HAP-1 (cell line): ENCODE measurements at regions not wholly inside any gene's neighbourhood (a gene's known extent, or its start where the extent isn't known, plus 50 kb on each side); places are given as distances from the start of the nearest gene placed in this dataset.

ENCODE experiments used
- DNase-seq, 2 experiments: peaks; one replicate each; pipeline ENCODE4 v3.0.0-alpha.2; 2016 to 2020; ENCODE audit warnings: low spot score in 2 of 2
- H3K27me3 ChIP-seq: fragments of 250-450 bp; sonication (Bioruptor Pico); 2 replicates; pipeline ENCODE4 v1.5.1; 2020; ENCODE audit warnings: low read depth, mild to moderate bottlenecking, moderate library complexity
- H3K36me3 ChIP-seq: fragments of 250-450 bp; sonication (Bioruptor Pico); replicated peaks from 2 replicates; pipeline ENCODE4 v1.5.1; 2020; ENCODE audit warnings: mild to moderate bottlenecking
- H3K4me1 ChIP-seq: fragments of 250-450 bp; sonication (Bioruptor Pico); 2 replicates; pipeline ENCODE4 v1.5.1; 2020; ENCODE audit warnings: mild to moderate bottlenecking
- H3K4me3 ChIP-seq: fragments of 250-450 bp; sonication (Bioruptor Pico); 2 replicates; pipeline ENCODE4 v1.5.1; 2020; ENCODE audit warnings: mild to moderate bottlenecking, moderate library complexity
- H3K9me3 ChIP-seq: fragments of 250-450 bp; sonication (Bioruptor Pico); 2 replicates; pipeline ENCODE4 v1.5.1; 2020; ENCODE audit warnings: mild to moderate bottlenecking, moderate library complexity
- in situ Hi-C: fragments of 300-500 bp; cut with MboI; formaldehyde crosslinking; loops from 3 replicates; pipeline ENCODE4 v1.14.3; 2020; ENCODE audit warnings: low sequenced_read_pairs, inconsistent platforms, mixed read lengths

- in situ Hi-C loops, result no loop called here
- no peak for DNase-seq
- Histone ChIP-seq H3K36me3 (no peaks in the 10 kb centered on the region), H3K4me1 (no peaks in the 10 kb centered on the region), H3K27me3 (no peaks in the 10 kb centered on the region), H3K4me3 (no peak overlapping the region), H3K9me3 (no peaks in the 10 kb centered on the region)
These were observed 471.1 kb upstream of the NWD2 start for GRCh38 chr4:36773467-36773866.

GRCh38 chr4:36775544-36775943 lies 469.0 kb upstream of the NWD2 start:
- Histone ChIP-seq H3K36me3 (no peaks in the 10 kb centered on the region), H3K27me3 (no peaks in the 10 kb centered on the region), H3K9me3 (no peaks in the 10 kb centered on the region), H3K4me1 (no peaks in the 10 kb centered on the region), H3K4me3 (no peak overlapping the region)
- in situ Hi-C loops, result no loop called here
- no peak for DNase-seq

- in situ Hi-C loops, result no loop called here
These were observed 464.9 kb upstream of the NWD2 start for GRCh38 chr4:36779601-36780000.

GRCh38 chr4:36785973-36786372 lies 458.6 kb upstream of the NWD2 start:
- Histone ChIP-seq H3K9me3 (no peaks in the 10 kb centered on the region), H3K4me1 (no peaks in the 10 kb centered on the region), H3K27me3 (no peaks in the 10 kb centered on the region), H3K4me3 (no peak overlapping the region), H3K36me3 (no peaks in the 10 kb centered on the region)
- DNase-seq, result no peak
- in situ Hi-C loops, result no loop called here

More at GRCh38 chr4:36779601-36780000, 464.9 kb upstream of the NWD2 start:
- no peak for DNase-seq
- H3K9me3 ChIP-seq, result no peaks in the 10 kb centered on the region
- no peaks in the 10 kb centered on the region for H3K4me1 ChIP-seq
- no peaks in the 10 kb centered on the region for H3K36me3 ChIP-seq
- no peaks in the 10 kb centered on the region for H3K27me3 ChIP-seq
- H3K4me3 ChIP-seq, result no peak overlapping the region

GRCh38 chr4:36786519-36786918 lies 458.0 kb upstream of the NWD2 start:
- no peaks in the 10 kb centered on the region for H3K4me1 ChIP-seq
- DNase-seq, result no peak
- H3K27me3 ChIP-seq, result no peaks in the 10 kb centered on the region
- H3K9me3 ChIP-seq, result no peaks in the 10 kb centered on the region
- in situ Hi-C loops, result no loop called here
- H3K4me3 ChIP-seq, result no peak overlapping the region
- no peaks in the 10 kb centered on the region for H3K36me3 ChIP-seq

GRCh38 chr4:36794716-36795115 lies 449.8 kb upstream of the NWD2 start:
- in situ Hi-C loops, result no loop called here
- Histone ChIP-seq H3K27me3 (no peaks in the 10 kb centered on the region), H3K36me3 (no peaks in the 10 kb centered on the region), H3K4me3 (no peak overlapping the region), H3K9me3 (no peaks in the 10 kb centered on the region), H3K4me1 (no peaks in the 10 kb centered on the region)
- DNase-seq, result no peak

GRCh38 chr4:36812149-36812548 lies 432.4 kb upstream of the NWD2 start:
- no peak overlapping the region for H3K4me3 ChIP-seq
- H3K27me3 ChIP-seq, result no peaks in the 10 kb centered on the region
- in situ Hi-C loops, result no loop called here
- DNase-seq, result no peak
- no peaks in the 10 kb centered on the region for H3K4me1 ChIP-seq
- no peaks in the 10 kb centered on the region for H3K9me3 ChIP-seq
- no peaks in the 10 kb centered on the region for H3K36me3 ChIP-seq

- no peak for DNase-seq
- no peaks in the 10 kb centered on the region for H3K9me3 ChIP-seq
- H3K27me3 ChIP-seq, result no peaks in the 10 kb centered on the region
- in situ Hi-C loops, result no loop called here
- no peaks in the 10 kb centered on the region for H3K4me1 ChIP-seq
- H3K36me3 ChIP-seq, result no peaks in the 10 kb centered on the region
- no peak overlapping the region for H3K4me3 ChIP-seq
These were observed 429.0 kb upstream of the NWD2 start for GRCh38 chr4:36815536-36815935.

- Histone ChIP-seq H3K27me3 (no peaks in the 10 kb centered on the region), H3K4me1 (no peaks in the 10 kb centered on the region), H3K9me3 (no peaks in the 10 kb centered on the region), H3K4me3 (no peak overlapping the region), H3K36me3 (no peaks in the 10 kb centered on the region)
- no peak for DNase-seq
- in situ Hi-C loops, result no loop called here
These were observed 421.2 kb upstream of the NWD2 start for GRCh38 chr4:36823199-36823967.

GRCh38 chr4:36824682-36825081 lies 419.9 kb upstream of the NWD2 start:
- H3K9me3 ChIP-seq, result no peaks in the 10 kb centered on the region
- no peak for DNase-seq
- in situ Hi-C loops, result no loop called here

GRCh38 chr4:36835246-36835645 lies 409.3 kb upstream of the NWD2 start:
- Histone ChIP-seq H3K27me3 (no peaks in the 10 kb centered on the region), H3K36me3 (no peaks in the 10 kb centered on the region), H3K4me1 (no peaks in the 10 kb centered on the region), H3K9me3 (no peaks in the 10 kb centered on the region), H3K4me3 (no peak overlapping the region)
- DNase-seq, result no peak
- in situ Hi-C loops, result no loop called here

More at GRCh38 chr4:36824682-36825081, 419.9 kb upstream of the NWD2 start:
- Histone ChIP-seq H3K4me3 (no peak overlapping the region), H3K36me3 (no peaks in the 10 kb centered on the region), H3K4me1 (no peaks in the 10 kb centered on the region), H3K27me3 (no peaks in the 10 kb centered on the region)

GRCh38 chr4:36841583-36842326 lies 402.8 kb upstream of the NWD2 start:
- H3K4me1 ChIP-seq, result no peaks in the 10 kb centered on the region
- no peaks in the 10 kb centered on the region for H3K36me3 ChIP-seq
- no peaks in the 10 kb centered on the region for H3K27me3 ChIP-seq
- H3K4me3 ChIP-seq, result no peak overlapping the region
- in situ Hi-C loops, result no loop called here
- no peak for DNase-seq
- H3K9me3 ChIP-seq, result no peaks in the 10 kb centered on the region

GRCh38 chr4:36844448-36844847 lies 400.1 kb upstream of the NWD2 start:
- no peaks in the 10 kb centered on the region for H3K4me1 ChIP-seq
- no peaks in the 10 kb centered on the region for H3K27me3 ChIP-seq
- no peaks in the 10 kb centered on the region for H3K36me3 ChIP-seq
- H3K4me3 ChIP-seq, result no peak overlapping the region
- DNase-seq, result no peak
- H3K9me3 ChIP-seq, result no peaks in the 10 kb centered on the region
- in situ Hi-C loops, result no loop called here

- no peak for DNase-seq
- no peaks in the 10 kb centered on the region for H3K9me3 ChIP-seq
- no peaks in the 10 kb centered on the region for H3K4me1 ChIP-seq
- H3K27me3 ChIP-seq, result no peaks in the 10 kb centered on the region
- no peak overlapping the region for H3K4me3 ChIP-seq
- H3K36me3 ChIP-seq, result no peaks in the 10 kb centered on the region
- in situ Hi-C loops, result no loop called here
These were observed 391.7 kb upstream of the NWD2 start for GRCh38 chr4:36852856-36853255.
